Activated CD4-positive, alpha-beta T cell treated with anti-CD3 and anti-CD28 coated beads, Interleukin-2, amount 50 U/mL, for 4 hours (primary cell): ENCODE measurements at regions not wholly inside any gene's neighbourhood (a gene's known extent, or its start where the extent isn't known, plus 50 kb on each side); places are given as distances from the start of the nearest gene placed in this dataset.

Experiments
- DNase-seq, 2 experiments: peaks; one replicate each; pipeline ENCODE4 v3.0.0-alpha.2; 2020

DNA sequence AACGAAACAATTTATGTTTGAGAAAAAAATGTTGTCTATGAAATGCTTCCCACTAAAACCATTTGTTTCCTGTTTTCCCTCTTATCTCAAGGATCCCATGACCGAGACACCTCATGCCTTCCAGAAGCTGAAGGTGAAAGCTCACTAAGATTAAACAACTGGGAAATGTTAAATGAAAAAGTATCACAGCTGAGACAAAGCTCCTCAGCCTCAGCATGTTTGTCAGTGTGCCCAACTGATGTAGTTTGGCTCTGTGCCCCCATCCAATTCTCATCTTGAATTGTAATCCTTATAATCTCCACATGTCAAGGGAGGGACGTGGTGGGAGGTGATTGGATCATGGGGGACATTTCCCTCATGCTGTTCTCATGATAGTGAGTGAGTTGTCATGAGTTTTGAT lies 327.3 kb downstream of the HTR7 start:
- no peak for DNase-seq

DNA sequence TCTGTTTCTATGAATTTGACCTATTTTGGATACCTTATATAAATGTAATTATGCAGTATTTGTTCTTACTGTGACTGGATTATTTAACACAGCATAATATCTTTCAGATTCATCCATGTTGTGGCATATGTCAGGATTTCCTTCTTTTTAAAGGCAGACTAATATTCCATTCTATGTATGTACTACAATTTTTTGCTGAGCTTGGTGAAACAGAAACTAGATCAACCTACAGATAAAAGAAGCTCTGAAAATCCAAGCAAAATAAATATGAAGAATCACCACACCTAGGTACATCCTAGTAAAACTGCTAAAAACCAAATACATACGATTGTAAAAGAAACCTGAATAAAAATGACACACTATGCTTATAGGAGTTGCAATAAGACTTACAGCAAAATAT lies 300.5 kb downstream of the HTR7 start:
- no peak for DNase-seq

DNA sequence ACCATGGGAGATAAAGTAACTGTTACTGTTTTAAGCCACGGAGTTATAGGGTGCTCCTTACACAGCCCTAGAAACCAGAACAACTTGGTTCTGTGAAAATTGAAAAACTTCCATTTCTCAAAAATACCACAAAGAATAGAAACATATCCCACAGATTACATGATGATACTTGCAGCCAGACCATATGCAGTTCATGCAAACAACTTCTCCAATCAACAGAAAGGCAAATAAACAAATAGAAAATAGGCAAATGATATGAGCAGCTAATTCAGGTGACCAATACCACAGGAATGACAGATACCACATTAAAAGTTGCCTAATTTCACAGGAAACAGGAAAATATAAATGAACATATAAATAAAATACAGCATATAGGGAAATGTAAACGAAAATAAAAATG lies 297.5 kb downstream of the HTR7 start:
- DNase-seq = no peak

DNA sequence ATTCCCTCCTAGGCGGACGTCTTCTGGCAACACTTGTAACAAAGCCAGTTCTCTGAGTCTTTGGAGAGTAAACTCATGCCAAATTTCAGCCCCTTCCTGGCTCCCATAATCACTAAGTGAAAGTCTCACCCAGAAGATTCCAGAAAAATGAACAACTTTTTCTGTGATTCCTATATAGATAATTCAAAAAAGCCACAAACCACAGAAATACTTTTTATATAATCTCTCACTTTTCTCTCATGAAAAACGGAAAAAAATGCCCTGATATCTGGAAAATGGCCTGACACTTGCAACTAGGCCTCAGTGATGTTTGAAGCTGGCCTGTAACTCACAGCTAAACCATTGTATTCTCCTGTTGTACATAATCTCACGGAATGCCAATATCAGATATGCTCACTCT lies 296.2 kb downstream of the HTR7 start:
- no peak for DNase-seq

DNA sequence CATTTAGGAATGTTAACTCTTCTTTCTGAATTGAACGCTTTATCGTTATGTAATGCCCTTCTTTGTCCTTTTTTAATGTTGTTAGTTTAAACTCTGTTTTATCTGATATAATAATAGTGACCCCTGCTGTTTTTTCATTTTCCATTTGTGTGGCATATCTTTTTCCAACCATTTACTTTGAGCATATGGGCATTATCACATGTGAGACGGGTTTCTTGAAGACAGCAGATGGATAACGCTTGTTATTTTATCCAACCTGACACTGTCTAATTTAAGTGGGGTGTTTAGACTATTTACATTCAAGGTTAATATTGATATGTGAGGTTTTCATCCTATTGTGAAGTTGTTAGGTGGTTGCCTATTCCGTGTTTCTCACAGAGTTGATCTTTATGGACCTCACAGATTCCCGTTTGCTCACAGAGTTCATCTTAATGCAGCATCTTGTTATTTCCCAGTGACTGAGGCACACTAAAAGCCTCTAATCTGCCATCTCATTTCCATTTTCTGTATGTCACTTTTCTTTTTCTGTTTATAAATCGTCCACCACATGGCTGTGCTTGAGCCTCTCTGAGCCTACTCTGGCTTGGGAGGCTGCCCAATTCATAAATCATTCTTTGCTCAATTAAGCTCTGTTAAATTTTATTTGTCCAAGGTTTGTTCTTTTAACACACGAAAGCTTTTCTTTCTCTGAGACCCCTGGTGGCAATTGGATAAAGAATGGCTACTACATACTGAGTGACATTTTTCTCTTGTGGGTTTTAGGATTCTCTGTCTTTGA lies 286.2 kb downstream of the HTR7 start:
- no peak for DNase-seq

DNA sequence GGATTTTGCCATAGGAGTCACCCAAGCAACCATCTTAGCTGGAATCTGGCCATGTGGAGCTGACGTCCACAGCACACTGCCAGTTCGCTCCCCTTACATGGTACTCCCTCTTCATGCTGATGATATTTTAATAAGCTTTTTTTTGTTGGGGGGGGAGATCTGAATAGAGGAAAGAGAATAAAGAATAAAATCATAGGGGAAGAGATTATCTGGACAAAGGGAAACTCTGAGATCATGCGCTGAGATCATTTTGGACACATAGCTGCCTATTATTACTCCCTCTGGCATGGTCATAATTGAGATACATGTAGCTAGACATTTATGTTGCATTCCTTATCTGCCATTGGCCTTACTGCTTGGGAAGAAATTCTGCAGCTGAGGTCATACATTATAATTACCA lies 282.7 kb downstream of the HTR7 start:
- DNase-seq = no peak

DNA sequence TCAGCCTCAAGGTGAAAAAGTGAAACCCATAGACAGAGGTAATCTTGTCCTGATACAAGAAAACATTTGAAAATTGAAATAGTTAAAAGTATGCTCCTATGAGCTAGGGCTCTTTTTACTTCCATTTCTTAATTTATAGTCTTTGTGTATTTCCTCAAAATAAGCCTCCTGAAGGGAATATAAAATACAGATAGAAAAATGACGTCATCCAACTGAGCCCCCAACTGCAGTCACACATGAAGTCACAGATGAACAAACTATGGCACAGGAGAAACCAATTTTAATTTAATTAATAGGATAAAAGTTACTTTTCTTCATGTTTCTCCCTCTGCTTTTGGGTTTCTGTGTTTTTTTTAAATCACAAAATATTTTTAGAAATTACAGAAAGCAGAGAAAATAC lies 280.3 kb downstream of the HTR7 start:
- no peak for DNase-seq

DNA sequence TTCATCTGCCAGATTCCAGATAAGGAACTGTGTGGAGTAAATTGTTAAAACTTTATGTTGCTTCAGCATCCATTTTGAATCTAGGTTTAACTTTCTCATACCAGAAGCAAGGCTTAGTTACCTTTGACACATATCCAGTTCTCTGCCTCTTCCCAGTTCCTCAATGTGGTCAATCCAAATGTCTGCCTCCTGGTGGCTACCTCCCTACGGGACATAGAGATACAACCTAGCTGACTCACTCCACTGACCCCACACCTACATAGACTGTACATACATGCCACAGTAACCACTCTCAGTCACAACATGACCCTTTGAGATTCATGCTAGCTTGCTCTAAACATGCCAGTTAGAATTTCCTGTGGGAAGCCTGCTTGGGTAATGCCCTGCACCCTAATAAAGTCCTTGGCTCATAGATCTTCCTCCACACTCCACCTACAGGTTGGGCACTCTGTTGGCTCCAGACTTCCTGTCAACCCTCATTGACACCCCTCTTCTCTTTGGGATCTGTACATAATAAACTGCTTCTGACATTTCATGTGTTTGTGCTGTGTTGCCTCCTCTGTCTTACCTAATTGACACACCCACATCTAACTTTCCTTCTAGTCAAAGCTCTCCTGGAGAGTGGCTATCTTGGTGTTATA lies 278.1 kb downstream of the HTR7 start:
- DNase-seq = no peak

DNA sequence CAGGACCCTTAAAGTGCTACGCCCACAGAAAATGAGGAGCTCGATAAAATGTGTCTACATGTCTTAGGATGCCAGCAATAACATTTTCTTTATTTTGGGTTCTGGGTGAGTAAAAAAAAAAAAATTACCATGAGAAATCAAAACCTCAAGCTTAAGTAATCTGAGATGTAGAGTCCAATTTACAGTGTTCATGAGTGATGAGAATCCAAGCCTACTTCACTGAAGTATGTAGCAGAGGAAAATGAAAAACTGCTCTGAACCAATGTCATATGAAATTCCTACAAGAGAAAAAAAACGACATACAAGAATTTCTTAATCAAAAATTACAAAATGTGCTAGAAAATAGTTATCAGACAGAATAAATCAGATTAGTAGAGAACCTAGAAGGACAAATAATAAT lies 274.4 kb downstream of the HTR7 start:
- no peak for DNase-seq

DNA sequence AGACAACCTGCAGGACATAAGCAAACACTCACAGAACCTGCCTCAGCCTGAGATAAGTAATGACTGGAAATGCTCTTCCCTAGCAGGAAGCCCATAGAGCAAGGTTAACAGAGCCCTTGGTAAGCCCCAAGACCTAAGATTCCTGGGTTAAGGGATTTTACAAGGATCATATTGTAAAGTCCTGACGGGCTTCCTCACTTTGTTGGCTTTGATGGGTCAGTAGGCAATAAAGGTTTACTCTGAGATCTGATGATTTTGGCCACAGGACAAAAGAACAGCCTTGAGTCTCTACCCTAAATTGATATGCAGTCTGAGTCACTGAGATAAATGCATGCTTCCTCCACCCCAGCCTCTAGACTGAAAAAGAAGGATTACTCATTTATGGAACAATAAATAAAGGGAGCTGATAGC lies 270.8 kb downstream of the HTR7 start:
- no peak for DNase-seq

DNA sequence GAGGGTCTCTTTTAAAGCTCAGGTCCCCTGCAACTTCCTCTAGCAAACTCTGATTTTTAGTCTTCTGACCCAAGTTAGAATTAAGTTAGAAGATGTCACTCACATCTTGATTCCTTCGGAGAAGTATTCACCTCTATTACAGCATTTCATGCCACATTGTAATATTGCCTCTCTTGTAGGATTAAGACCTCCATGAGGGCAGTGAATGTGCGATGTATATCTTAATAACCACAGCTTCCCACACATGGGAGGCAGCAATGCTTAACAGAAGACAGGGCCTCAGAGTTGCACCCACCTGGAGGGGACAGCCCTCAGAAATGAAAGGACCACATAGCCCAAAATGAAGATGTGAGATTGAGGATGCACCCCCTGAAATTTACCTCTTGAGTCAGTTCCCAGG lies 270.3 kb downstream of the HTR7 start:
- no peak for DNase-seq

DNA sequence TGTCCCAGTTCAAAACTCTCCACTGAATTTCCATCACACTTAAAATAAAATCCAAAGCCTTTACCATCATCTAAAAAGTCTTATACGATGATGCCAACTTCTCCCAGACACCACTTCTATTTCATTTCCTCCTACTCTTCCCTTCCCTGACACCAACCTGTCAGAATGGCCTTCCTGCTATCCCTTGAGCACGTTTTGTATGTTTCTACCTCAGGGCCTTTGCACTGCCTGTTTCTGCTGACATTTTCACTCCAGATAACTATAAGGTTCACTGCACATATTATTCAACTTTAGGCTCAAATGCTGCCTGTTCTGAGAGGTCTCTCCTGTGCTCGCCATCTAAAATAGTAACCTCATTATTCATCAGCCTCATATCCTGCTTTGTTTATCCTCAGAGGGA lies 269.6 kb downstream of the HTR7 start:
- DNase-seq = no peak

DNA sequence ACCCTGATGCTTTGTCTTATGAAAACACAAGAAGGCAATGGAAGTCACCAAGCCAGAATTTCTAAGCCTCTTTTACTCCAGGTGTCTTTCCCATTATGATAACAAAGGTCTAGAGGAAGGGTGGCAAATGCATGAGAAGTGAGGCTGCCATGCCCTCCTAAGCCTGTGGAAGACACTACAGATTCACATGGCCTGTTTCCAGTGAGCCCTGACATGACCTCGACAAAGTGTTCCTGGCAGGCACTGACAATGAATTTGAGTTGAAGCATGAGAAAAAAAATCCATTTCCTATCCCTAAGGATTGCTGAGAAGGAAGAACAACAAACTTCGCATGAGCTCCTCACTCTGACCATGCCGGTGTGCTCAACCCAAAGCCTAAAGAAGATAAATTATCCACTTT lies 268.0 kb downstream of the HTR7 start:
- DNase-seq = no peak

DNA sequence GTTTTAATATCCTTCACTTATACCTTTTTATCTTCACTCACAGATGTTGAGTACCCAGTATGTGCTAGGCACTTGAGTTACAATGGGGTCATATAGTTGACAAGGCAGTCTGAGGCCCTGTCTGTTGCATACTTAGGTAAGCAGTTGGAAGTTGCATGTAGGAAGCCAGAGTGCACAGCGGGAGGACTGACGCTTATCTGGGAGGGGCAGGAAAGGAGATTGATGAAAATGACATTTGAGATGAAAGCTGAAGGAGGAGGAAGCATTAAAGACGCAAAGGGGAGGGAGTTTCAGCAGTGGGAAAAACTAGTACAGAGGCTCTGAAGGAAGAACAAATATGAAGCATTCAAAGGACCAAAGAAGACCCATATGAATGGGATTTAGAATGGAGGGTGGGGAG lies 266.2 kb downstream of the HTR7 start:
- DNase-seq = no peak

DNA sequence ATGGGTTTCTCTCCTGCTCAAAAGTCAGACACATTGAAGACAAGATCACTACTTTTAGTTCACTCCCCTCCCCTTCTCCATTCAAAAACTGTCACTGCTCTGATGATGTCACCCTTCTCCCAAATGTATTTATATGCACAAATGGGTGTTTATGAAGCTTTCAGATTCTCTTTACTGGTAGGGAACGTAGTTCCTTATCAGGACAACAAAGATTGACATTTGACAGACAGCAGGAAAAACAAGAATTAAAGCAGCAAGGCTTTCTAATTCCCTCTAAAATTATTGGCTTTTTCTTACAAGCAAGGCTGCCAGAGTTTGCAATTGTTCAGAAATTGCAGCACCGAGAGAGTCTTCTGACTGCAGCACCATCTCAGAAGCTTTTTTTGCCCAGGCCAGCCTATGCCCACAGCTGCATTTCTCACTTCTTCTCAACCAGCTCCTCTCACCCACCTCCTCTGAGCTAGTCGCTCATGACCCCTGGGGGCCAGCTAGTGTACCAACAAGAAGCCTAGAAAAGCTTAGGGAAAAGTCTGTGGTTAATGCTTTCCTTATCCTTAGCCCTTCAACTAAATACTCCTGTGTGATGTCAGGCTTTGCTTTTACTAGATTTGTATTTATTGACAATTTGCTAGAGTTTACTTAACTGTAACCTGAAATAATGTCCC lies 265.1 kb downstream of the HTR7 start:
- no peak for DNase-seq

DNA sequence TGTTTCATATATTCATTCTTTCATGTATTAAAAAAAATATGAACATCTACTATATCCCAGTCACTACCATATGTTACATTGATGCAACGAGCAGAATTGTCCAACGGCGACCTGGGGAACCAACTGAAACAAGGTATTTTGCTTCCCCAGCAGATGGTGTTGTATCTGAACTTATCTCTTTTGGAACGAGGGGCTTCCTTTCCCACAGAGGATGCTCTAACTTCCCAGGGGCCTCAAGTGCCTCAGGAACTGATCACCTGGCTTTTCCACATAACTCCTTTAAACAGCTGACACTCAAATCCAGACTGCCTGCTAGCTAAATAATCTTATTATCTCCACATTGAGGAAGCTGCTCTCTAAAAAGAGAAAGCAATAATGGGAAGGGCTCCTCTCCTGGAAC lies 259.3 kb downstream of the HTR7 start:
- DNase-seq = no peak

DNA sequence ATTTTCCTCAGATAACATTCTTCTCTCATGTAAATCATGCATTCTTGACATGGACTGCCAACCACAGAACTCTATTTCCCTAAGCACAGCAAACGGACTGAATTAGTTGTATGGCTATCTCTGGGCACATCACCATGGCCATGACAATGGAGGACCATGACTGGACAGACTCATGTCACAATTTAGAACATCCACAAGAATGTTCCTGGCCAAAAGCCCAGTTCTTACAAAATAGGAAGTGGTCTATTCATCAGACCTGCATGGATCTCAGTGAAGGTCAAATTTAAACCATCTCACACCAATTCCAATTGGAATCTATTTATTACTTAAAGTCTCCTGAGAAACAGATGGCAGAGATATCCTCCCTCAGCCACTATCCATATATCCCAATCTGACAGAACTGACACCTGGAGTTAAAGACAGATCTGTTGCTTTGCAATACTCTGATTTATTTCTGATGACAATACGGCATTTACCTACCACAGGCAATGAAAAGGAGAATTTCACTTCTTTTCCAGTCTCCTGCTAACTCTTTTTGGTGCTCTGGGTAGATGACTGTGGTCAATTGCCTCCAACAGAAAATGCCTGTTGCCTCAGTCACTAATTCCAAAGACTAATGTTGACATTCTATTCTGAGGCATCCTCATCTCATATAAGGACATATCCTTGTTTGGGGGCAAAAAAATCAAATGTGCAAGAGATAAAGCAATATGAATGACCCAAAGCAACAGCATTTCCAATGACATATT lies 254.8 kb downstream of the HTR7 start:
- DNase-seq = no peak

DNA sequence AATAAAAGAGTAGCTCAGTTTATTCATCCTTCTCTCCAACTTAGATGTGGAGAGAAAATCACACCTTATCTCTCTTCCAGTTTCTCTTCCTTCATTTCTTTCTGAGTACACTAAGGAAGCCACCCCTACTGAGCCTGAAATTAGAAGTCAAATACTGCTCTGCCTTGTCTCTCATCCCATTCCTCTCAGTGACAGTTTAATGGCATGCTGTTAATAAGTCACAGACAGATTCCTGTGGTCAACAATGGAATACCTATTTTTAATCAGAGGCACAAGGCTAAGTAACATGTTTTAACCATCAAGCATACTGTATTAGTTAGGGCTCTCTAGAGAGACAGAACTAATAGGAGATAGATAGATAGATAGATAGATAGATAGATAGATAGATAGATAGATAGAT lies 253.2 kb downstream of the HTR7 start:
- no peak for DNase-seq

DNA sequence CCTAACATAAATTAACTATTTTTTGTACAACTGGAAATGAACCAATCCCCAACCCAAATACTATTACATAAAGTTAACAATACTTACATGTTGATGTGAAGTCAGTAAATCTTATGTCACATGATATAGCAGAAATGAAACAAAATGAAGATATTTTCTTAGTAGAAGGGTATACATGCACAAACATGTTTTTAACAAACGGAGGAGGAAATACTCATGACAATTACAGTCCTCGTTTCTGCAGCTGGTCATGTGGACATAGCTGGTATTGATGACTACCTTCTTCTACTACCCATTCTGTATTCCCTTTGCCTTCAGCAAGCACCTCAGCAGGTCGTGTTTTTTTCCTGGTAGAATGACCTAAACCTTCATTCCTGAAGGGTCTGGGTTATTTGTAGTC lies 252.3 kb downstream of the HTR7 start:
- no peak for DNase-seq

DNA sequence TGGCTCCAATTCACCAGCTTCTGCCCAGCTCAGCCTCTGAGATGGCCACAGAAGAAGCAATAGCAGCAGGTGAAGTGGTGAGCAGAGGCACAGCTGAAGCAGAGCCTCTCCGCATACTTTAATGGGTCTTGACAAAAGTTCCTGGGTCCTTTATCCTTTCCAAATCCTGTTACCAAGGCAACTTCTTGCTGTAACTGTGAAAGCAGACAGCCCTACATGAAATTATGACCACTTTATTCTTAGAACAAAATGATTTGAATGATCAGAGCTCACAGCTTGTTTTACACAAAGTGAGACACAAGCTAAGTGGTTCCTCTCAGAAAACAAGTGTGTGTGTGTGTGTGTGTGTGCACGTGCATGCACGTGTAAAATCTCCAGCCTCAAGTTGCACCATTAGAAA lies 245.6 kb downstream of the HTR7 start:
- DNase-seq = no peak

DNA sequence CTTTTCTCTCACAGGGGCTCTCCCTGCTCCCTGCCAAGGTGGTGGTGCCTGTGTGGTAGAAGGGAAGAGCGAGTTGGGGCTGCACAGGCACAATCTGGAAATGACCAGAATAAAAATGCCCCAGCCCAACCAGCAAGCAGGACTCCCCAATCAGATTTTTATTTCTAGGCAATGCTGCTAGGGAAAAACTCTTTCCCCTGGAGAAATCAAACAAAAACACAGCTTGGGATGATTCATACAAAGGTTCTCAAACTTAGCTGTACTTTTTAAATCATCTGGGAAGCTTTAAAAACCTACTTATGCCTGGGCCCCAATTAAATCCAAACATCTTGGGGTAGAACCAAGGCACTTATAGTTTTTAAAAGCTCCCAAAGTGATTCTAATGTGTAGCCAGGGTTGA lies 243.2 kb downstream of the HTR7 start:
- DNase-seq = no peak

DNA sequence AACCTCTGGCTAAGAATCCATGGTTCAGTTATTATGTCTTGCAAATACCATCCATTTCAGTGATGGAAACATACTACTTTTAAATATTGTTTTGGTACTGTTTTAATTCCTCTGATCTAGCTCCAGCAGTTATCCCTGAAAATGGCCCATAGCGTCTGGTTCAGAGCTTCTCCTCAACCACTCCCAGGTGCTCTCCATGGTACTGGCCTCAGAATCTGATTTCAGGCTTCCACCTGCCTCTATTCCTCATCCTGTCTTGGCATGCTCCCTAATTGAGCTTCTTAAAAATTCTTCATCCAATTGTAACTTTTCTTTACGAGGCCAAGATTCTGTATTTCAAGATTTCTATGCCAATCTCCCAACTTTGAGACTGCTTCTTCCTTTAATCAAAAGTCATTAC lies 236.3 kb downstream of the HTR7 start:
- DNase-seq = no peak

DNA sequence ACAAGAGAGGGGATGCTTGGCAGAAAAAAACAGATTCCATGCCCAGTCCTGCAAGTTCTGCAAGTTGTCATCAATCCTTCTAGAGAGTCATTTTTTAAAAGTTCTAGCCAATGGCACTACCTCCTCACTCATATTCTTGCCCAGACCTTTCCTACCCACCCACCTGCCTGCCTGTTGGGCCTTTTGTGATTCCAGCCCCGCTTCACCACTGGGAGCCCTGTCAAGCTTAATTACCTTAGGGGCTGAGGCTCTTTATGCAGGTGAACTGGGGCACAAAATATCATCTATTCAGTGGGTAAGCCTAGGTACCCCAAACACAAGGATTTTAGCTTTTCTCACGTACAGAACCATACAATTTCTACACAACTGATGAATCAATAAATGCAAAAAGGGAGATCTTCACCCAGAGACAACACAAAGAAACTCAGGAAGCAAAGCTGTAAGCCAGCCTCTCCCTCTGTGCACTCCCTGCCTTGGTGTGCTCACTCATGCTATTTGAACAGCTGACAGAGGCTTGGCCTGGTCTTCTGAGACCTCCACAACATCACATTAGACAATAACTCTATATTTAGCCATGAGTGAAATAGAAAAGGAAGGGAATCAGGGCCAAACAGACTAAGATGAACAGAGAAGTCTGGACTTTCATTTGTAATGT lies 222.6 kb downstream of the HTR7 start:
- DNase-seq = no peak
